DOHH2 (cell line): ENCODE measurements at regions not wholly inside any gene's neighbourhood (a gene's known extent, or its start where the extent isn't known, plus 50 kb on each side); places are given as distances from the start of the nearest gene placed in this dataset.

Experiments
- EZH2phosphoT487 ChIP-seq: fragments of 200-600 bp; sonication (generic); IDR thresholded peaks from 2 replicates; pipeline ENCODE4 v1.6.1; 2017; ENCODE audit warnings: borderline replicate concordance, mild to moderate bottlenecking, antibody characterized with exemption, low read length, moderate library complexity, mixed read lengths
- TF ChIP-seq, protein P1 (sequence below): fragments of 200-600 bp; sonication (generic); IDR thresholded peaks from one replicate; pipeline ENCODE4 v1.5.1; 2014; ENCODE audit warnings: antibody characterized with exemption, mild to moderate bottlenecking, low read depth, low read length; ENCODE audit not compliant: poor library complexity, severe bottlenecking

DNA sequence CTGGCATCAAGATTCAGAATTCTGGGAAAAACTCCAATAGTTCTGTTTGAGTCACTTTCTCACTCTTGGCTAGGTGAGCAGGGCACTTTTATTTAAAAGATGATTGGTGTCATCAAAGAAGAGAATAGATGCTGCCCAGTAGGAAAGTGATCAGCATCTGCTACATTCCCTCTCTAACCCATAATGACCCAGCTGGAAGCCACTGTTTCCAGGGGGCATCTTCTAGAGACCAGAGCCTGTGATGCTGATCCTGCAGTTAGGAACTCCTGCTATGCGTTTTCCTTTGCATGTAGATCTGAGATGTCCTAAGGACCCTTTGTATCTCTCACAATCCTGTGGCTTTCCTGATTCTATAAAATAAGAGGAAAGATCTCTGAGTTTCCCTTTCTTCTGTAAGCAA, 79.9 kb upstream of the TMTC1 start:
- TF ChIP-seq, protein P1, sequence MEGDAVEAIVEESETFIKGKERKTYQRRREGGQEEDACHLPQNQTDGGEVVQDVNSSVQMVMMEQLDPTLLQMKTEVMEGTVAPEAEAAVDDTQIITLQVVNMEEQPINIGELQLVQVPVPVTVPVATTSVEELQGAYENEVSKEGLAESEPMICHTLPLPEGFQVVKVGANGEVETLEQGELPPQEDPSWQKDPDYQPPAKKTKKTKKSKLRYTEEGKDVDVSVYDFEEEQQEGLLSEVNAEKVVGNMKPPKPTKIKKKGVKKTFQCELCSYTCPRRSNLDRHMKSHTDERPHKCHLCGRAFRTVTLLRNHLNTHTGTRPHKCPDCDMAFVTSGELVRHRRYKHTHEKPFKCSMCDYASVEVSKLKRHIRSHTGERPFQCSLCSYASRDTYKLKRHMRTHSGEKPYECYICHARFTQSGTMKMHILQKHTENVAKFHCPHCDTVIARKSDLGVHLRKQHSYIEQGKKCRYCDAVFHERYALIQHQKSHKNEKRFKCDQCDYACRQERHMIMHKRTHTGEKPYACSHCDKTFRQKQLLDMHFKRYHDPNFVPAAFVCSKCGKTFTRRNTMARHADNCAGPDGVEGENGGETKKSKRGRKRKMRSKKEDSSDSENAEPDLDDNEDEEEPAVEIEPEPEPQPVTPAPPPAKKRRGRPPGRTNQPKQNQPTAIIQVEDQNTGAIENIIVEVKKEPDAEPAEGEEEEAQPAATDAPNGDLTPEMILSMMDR, result no peak
- TF ChIP-seq EZH2phosphoT487, result no peak
